GM21360 (cell line): ENCODE measurements at regions not wholly inside any gene's neighbourhood (a gene's known extent, or its start where the extent isn't known, plus 50 kb on each side); places are given as distances from the start of the nearest gene placed in this dataset.
A peak's percentile ranks its signal among the peaks of the same experiment; 100 is the strongest.

ENCODE experiments used
- ATAC-seq: cut with Tn5 transposase; IDR thresholded peaks from one replicate; pipeline ENCODE4 v1.9.1; 2021; ENCODE audit warnings: mild to moderate bottlenecking, moderate library complexity; ENCODE audit not compliant: unreplicated experiment

DNA sequence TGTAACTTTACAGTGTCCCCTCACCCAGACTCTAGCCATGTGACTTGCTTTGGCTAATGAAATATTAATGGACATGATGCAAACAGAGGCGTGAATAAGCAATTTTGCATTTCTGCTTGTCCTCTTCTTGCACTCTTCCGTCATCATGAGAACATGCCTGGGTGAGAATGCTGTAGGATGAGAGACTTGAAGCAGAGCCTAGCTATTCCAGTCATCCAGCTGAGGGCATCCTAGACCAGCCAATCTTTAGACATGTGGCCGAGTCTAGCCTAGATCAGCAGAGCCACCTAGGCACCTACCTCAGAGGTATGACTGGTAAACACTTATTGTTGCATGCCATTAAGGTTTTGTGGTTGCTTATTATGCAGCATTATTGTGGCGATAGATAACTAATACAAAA lies 450.5 kb upstream of the AZI2 start:
- no peak for ATAC-seq

GRCh38 chr3:28800203-28800602 lies 451.6 kb upstream of the AZI2 start:
- no peak for ATAC-seq

- no peak for ATAC-seq
Measured at GRCh38 chr3:28808068-28808467, 459.4 kb upstream of the AZI2 start.

GRCh38 chr3:28816017-28816416 lies 464.9 kb upstream of the RBMS3 start:
- ATAC-seq, result no peak

DNA sequence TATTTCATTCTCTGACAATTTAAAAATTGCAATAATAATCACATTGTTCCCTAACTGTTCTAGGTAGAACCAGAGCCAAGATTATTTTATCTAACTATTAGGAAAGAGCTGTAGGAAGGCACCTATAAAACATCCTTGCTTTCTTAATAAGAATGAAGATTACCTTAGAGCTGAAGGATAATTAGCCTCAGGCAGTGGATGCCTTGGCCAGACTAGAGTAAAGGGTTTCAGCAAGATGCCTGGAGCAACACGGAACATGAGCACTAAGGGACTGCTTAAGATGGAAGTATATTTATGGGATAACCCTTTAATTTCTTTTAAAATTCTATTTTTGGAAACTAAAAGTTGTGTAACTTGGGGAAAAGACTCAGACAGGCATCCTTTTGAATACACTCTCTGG lies 456.6 kb upstream of the RBMS3 start:
- no peak for ATAC-seq

- ATAC-seq, result no peak
Measured at GRCh38 chr3:28826840-28827239, 454.0 kb upstream of the RBMS3 start.

GRCh38 chr3:28835249-28835648 lies 445.6 kb upstream of the RBMS3 start:
- ATAC-seq, result no peak

- ATAC-seq, result no peak
Measured at GRCh38 chr3:28835751-28836150, 445.1 kb upstream of the RBMS3 start.

GRCh38 chr3:28836199-28836598 lies 444.7 kb upstream of the RBMS3 start:
- no peak for ATAC-seq

- ATAC-seq, result peak; percentile 85
Measured at GRCh38 chr3:28840976-28841376, 439.9 kb upstream of the RBMS3 start.

DNA sequence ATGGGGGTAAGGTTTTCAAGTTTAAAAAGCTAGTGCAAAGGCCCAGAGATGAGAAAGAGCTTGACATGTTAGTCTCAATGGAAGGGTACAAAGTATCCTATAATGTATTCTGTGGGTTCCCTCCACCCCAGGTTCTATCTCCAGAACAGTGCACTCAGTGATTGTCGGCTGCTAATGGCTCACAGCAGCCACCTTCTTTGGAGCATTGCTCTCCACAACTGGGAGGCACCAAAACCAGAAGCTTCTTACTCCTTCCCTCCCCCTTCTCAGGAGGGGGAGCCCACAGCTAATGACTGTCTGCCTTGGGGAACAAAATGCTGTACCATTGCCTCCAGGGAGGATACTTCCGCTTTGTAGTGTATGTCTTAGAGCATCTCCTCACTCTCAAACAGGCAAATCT lies 439.4 kb upstream of the RBMS3 start:
- ATAC-seq, result peak; percentile 21

- ATAC-seq, result no peak
Measured at GRCh38 chr3:28844298-28845005, 436.4 kb upstream of the RBMS3 start.

GRCh38 chr3:28845006-28845324 lies 435.9 kb upstream of the RBMS3 start:
- no peak for ATAC-seq

- ATAC-seq, result no peak
Measured at GRCh38 chr3:28846971-28847478, 433.8 kb upstream of the RBMS3 start.

GRCh38 chr3:28847736-28848135 lies 433.1 kb upstream of the RBMS3 start:
- no peak for ATAC-seq

- ATAC-seq, result no peak
Measured at GRCh38 chr3:28850186-28850585, 430.7 kb upstream of the RBMS3 start.

DNA sequence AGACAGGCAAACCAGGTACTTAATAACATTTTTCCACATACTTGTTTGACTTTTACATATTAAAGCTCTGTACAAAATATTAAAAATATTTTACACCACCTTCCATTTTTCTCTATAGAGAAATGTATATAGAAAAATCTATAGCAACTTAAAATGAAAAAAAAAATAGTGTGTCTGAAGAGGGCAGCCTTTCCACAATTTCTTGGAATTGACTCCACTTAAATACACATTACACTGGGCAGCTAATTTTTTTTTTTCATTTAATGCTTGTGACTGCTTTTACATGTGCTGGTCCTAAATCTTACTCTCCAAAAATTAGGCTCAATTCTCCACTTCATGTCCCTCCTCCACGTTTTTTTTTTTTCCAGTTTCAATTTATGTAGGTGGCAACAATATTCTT lies 427.0 kb upstream of the RBMS3 start:
- no peak for ATAC-seq

GRCh38 chr3:28856796-28857195 lies 424.1 kb upstream of the RBMS3 start:
- no peak for ATAC-seq

DNA sequence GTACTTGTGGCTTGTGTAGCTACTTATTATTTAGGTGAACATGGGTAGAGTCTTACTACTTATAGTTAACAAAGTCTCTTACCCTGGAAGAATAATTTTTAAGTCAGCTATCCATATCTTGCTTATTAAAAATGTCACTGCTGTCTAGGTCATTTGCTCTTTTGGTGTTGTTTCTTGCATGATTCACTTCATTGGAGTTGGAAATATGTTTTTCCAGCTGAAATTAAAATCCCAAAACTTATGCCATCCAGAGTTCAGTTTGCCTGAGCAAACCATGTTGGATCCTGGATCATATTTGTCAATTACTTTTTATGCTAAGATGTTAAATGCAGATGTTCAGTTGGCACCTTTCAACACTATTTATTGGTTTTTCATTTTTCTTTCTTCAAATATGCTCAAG lies 421.0 kb upstream of the RBMS3 start:
- ATAC-seq, result no peak

GRCh38 chr3:28860307-28860706 lies 420.6 kb upstream of the RBMS3 start:
- ATAC-seq, result no peak

GRCh38 chr3:28863186-28863585 lies 417.7 kb upstream of the RBMS3 start:
- ATAC-seq, result no peak

GRCh38 chr3:28867836-28868235 lies 413.0 kb upstream of the RBMS3 start:
- ATAC-seq, result no peak

DNA sequence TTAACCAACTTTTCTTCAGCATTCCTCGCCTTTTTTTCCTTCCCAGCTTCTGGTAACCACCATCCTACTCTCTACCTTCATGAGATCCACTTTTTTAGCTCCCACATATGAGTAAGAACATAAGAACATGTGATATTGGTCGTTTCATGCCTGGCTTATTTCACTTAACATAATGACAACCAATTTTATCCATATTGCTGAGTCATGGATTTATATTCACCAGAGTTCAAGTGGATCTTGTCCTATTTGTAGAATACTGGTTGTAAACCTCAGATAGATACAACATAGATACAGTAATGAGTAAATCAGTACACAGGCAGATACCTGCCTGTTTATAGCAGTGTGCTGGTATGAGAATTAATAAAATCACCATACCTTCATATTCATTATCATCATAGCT lies 412.0 kb upstream of the RBMS3 start:
- ATAC-seq, result no peak
